HL-60 (cell line): ENCODE measurements at regions not wholly inside any gene's neighbourhood (a gene's known extent, or its start where the extent isn't known, plus 50 kb on each side); places are given as distances from the start of the nearest gene placed in this dataset.

Experiments used
- DNase-seq, 2 experiments: peaks; one replicate each; pipeline ENCODE4 v3.0.0-alpha.2; 2010 to 2020; ENCODE audit warnings: low read depth in 1 of 2, low spot score in 1 of 2
- H3K27ac ChIP-seq: fragments of 250-450 bp; sonication (Bioruptor Pico); replicated peaks from 2 replicates; pipeline ENCODE4 v1.5.1; 2020; ENCODE audit warnings: mild to moderate bottlenecking, moderate library complexity
- H3K27me3 ChIP-seq: fragments of 250-450 bp; sonication (Bioruptor Pico); 2 replicates; pipeline ENCODE4 v1.5.1; 2021; ENCODE audit warnings: mild to moderate bottlenecking, moderate library complexity; ENCODE audit not compliant: insufficient read depth, poor library complexity, severe bottlenecking
- H3K4me3 ChIP-seq: replicated peaks from 2 replicates; pipeline ENCODE4 v1.5.1; 2011; ENCODE audit warnings: mild to moderate bottlenecking, control low read depth, low read length; ENCODE audit not compliant: insufficient read depth
- GABPA ChIP-seq: IDR thresholded peaks from 2 replicates; pipeline ENCODE4 v1.6.1; 2012; ENCODE audit warnings: low read depth
- POLR2AphosphoS5 ChIP-seq: IDR thresholded peaks from 2 replicates; pipeline ENCODE4 v1.6.1; 2012; ENCODE audit warnings: low read depth
- SPI1 ChIP-seq: IDR thresholded peaks from 2 replicates; pipeline ENCODE4 v1.6.1; 2012; ENCODE audit warnings: low read depth, mild to moderate bottlenecking, borderline replicate concordance
- TF ChIP-seq, protein P1 (sequence below): IDR thresholded peaks from one replicate; pipeline ENCODE4 v1.5.1; 2011; ENCODE audit warnings: low read length, control low read depth, inconsistent platforms; ENCODE audit not compliant: insufficient read depth
- TF ChIP-seq, protein P2 (sequence below): IDR thresholded peaks from 2 replicates; pipeline ENCODE4 v1.6.1; 2012; ENCODE audit warnings: low read depth; ENCODE audit not compliant: insufficient replicate concordance

DNA sequence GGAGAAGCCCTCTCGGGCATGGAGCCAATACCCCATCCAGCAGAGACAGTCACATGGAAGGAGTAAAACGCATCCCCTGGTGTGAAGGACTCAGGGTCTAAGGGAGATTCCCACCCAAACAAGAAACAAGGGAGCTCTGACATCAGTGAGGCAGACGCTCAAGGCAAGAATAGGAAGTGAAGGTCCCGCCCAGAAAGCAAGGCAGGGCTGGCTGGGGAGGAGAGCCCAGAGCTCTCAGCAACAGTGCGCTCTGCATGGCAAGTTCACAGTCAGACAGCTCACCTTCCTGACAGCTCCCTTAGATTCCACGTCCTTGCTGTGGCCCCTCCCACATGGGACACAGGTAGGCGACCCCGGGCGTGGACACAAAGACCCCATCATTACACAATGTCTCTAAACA, 85.6 kb downstream of the TTLL2 start:
- Histone ChIP-seq H3K4me3 (no peak overlapping the region), H3K27ac (no peak overlapping the region), H3K27me3 (no peaks in the 10 kb centered on the region)
- TF ChIP-seq GABPA (no peak), POLR2AphosphoS5 (no peak), SPI1 (no peak)
- TF ChIP-seq, protein P1, sequence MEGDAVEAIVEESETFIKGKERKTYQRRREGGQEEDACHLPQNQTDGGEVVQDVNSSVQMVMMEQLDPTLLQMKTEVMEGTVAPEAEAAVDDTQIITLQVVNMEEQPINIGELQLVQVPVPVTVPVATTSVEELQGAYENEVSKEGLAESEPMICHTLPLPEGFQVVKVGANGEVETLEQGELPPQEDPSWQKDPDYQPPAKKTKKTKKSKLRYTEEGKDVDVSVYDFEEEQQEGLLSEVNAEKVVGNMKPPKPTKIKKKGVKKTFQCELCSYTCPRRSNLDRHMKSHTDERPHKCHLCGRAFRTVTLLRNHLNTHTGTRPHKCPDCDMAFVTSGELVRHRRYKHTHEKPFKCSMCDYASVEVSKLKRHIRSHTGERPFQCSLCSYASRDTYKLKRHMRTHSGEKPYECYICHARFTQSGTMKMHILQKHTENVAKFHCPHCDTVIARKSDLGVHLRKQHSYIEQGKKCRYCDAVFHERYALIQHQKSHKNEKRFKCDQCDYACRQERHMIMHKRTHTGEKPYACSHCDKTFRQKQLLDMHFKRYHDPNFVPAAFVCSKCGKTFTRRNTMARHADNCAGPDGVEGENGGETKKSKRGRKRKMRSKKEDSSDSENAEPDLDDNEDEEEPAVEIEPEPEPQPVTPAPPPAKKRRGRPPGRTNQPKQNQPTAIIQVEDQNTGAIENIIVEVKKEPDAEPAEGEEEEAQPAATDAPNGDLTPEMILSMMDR = no peak
- TF ChIP-seq, protein P2, sequence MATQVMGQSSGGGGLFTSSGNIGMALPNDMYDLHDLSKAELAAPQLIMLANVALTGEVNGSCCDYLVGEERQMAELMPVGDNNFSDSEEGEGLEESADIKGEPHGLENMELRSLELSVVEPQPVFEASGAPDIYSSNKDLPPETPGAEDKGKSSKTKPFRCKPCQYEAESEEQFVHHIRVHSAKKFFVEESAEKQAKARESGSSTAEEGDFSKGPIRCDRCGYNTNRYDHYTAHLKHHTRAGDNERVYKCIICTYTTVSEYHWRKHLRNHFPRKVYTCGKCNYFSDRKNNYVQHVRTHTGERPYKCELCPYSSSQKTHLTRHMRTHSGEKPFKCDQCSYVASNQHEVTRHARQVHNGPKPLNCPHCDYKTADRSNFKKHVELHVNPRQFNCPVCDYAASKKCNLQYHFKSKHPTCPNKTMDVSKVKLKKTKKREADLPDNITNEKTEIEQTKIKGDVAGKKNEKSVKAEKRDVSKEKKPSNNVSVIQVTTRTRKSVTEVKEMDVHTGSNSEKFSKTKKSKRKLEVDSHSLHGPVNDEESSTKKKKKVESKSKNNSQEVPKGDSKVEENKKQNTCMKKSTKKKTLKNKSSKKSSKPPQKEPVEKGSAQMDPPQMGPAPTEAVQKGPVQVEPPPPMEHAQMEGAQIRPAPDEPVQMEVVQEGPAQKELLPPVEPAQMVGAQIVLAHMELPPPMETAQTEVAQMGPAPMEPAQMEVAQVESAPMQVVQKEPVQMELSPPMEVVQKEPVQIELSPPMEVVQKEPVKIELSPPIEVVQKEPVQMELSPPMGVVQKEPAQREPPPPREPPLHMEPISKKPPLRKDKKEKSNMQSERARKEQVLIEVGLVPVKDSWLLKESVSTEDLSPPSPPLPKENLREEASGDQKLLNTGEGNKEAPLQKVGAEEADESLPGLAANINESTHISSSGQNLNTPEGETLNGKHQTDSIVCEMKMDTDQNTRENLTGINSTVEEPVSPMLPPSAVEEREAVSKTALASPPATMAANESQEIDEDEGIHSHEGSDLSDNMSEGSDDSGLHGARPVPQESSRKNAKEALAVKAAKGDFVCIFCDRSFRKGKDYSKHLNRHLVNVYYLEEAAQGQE = no peak
- DNase-seq = no peak

DNA sequence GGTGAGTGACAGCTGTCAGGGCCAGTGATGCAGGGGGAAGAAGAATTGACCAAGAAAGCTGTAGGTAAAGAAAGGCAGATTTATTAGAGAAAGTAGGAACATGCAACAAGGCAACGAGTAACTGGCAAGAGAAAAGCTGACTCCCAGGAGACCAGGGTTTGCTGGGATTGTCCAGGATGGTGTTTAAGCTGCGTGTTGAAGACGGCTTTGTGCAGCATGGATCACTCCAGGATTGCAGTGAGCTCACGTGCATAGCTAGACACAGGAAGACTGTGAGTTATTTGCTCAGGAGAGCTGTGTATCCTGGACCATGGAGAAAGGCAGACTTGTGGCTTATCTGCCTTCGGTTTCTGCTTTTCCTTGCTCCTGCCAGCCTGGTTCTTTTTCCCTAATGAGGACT, 87.6 kb downstream of the TTLL2 start:
- TF ChIP-seq GABPA (no peak), POLR2AphosphoS5 (no peak), SPI1 (no peak)
- TF ChIP-seq, protein P1 = no peak
- TF ChIP-seq, protein P2 = no peak
- H3K27ac ChIP-seq = no peak overlapping the region
- no peak overlapping the region for H3K4me3 ChIP-seq
- no peak for DNase-seq
- peaks cover 4% of the 10 kb centered on the region for H3K27me3 ChIP-seq

DNA sequence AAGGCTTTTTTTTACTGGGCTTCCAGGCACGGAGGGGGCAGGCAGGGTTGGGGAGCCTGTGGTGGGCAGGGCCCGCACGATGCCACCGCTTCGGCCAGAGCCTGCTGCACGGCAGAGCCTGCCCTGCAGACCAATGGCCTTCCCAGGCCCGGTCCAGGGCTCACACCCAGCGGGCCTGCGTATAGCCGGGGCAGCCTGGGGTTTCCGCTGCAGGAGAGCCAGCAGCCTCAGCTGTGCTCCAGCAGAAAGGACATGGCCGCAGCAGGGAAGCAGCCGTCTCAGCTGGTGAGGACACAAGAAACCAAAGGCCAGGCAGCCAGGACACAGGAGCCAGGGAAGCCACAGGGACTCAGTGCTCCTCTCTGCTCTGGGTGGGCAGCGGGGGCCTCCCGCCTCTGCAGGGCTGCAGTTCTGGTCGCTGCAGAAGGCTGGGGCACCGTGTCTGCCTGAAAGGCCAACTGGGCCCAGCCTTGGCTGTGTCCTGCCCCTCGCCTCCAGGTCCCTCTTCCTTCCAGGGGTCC, 90.6 kb downstream of the TTLL2 start:
- H3K4me3 ChIP-seq = no peak overlapping the region
- TF ChIP-seq GABPA (no peak), POLR2AphosphoS5 (no peak), SPI1 (no peak)
- TF ChIP-seq, protein P1 = no peak
- TF ChIP-seq, protein P2 = no peak
- DNase-seq = no peak
- H3K27me3 ChIP-seq = peaks cover 4% of the 10 kb centered on the region
- no peak overlapping the region for H3K27ac ChIP-seq
